H9 (cell line): ENCODE measurements at regions not wholly inside any gene's neighbourhood (a gene's known extent, or its start where the extent isn't known, plus 50 kb on each side); places are given as distances from the start of the nearest gene placed in this dataset.

ENCODE experiments used
- DNase-seq: peaks from one replicate; pipeline ENCODE4 v3.0.0-alpha.2; 2017
- H2AFZ ChIP-seq: one replicate; pipeline ENCODE4 v1.6.1; 2013; ENCODE audit warnings: mild to moderate bottlenecking, low read length, control low read depth, moderate library complexity
- H2AK5ac ChIP-seq: 2 replicates; pipeline ENCODE4 v1.6.1; 2013; ENCODE audit warnings: low read length, control low read depth, mixed read lengths; ENCODE audit not compliant: insufficient read length
- H2BK120ac ChIP-seq: one replicate; pipeline ENCODE4 v1.6.1; 2013; ENCODE audit warnings: low read depth, mild to moderate bottlenecking, low read length, control low read depth, inconsistent platforms; ENCODE audit not compliant: poor library complexity, severe bottlenecking
- H2BK12ac ChIP-seq: 2 replicates; pipeline ENCODE4 v1.6.1; 2013; ENCODE audit warnings: low read length, control low read depth, mixed read lengths, low read depth; ENCODE audit not compliant: insufficient read length
- H2BK15ac ChIP-seq: 2 replicates; pipeline ENCODE4 v1.6.1; 2013; ENCODE audit warnings: low read depth, low read length, control low read depth
- H2BK20ac ChIP-seq: one replicate; pipeline ENCODE4 v1.6.1; 2013; ENCODE audit warnings: low read depth, mild to moderate bottlenecking, low read length, control low read depth, inconsistent platforms; ENCODE audit not compliant: poor library complexity, severe bottlenecking
- H2BK5ac ChIP-seq: 2 replicates; pipeline ENCODE4 v1.6.1; 2013; ENCODE audit warnings: low read length, control low read depth, mixed read lengths; ENCODE audit not compliant: insufficient read length
- H3K14ac ChIP-seq: 2 replicates; pipeline ENCODE4 v1.6.1; 2013; ENCODE audit warnings: low read length, control low read depth; ENCODE audit not compliant: insufficient read depth
- H3K18ac ChIP-seq: 2 replicates; pipeline ENCODE4 v1.6.1; 2013; ENCODE audit warnings: low read depth, mild to moderate bottlenecking, mixed read lengths, low read length, control low read depth; ENCODE audit not compliant: insufficient read length
- H3K23ac ChIP-seq: 2 replicates; pipeline ENCODE4 v1.6.1; 2013; ENCODE audit warnings: low read length, control low read depth, mixed read lengths, low read depth; ENCODE audit not compliant: insufficient read length
- H3K23me2 ChIP-seq: 2 replicates; pipeline ENCODE4 v1.6.1; 2013; ENCODE audit warnings: low read depth, mild to moderate bottlenecking, mixed read lengths, low read length, control low read depth; ENCODE audit not compliant: insufficient read length, poor library complexity, severe bottlenecking
- H3K27ac ChIP-seq: 2 replicates; pipeline ENCODE4 v1.5.1; 2013; ENCODE audit warnings: low read length, control low read depth, mixed read lengths, low read depth; ENCODE audit not compliant: insufficient read length
- H3K27me3 ChIP-seq: 2 replicates; pipeline ENCODE4 v1.6.1; 2013; ENCODE audit warnings: low read length, control low read depth, inconsistent platforms; ENCODE audit not compliant: insufficient read depth
- H3K4ac ChIP-seq: 2 replicates; pipeline ENCODE4 v1.6.1; 2013; ENCODE audit warnings: low read depth, mild to moderate bottlenecking, control low read depth, inconsistent platforms, low read length, moderate library complexity
- H3K4me1 ChIP-seq: 2 replicates; pipeline ENCODE4 v1.6.1; 2013; ENCODE audit warnings: low read length, control low read depth, inconsistent platforms; ENCODE audit not compliant: insufficient read depth
- H3K4me2 ChIP-seq: 2 replicates; pipeline ENCODE4 v1.6.1; 2013; ENCODE audit warnings: low read length, control low read depth, mixed read lengths; ENCODE audit not compliant: insufficient read length, insufficient read depth
- H3K56ac ChIP-seq: 2 replicates; pipeline ENCODE4 v1.6.1; 2013; ENCODE audit warnings: low read depth, mild to moderate bottlenecking, mixed read lengths, low read length, control low read depth; ENCODE audit not compliant: insufficient read length
- H3K79me1 ChIP-seq: 2 replicates; pipeline ENCODE4 v1.6.1; 2013; ENCODE audit warnings: low read depth, mild to moderate bottlenecking, moderate library complexity, low read length, control low read depth, inconsistent platforms; ENCODE audit not compliant: insufficient read depth, poor library complexity, severe bottlenecking
- H3K79me2 ChIP-seq: 2 replicates; pipeline ENCODE4 v1.6.1; 2013; ENCODE audit warnings: low read length, control low read depth, inconsistent platforms; ENCODE audit not compliant: insufficient read depth
- H3K9ac ChIP-seq: 2 replicates; pipeline ENCODE4 v1.6.1; 2013; ENCODE audit warnings: low read length, control low read depth, mixed read lengths; ENCODE audit not compliant: insufficient read length; ENCODE audit errors: extremely low read depth
- H3K9me3 ChIP-seq: one replicate; pipeline ENCODE4 v1.6.1; 2013; ENCODE audit warnings: low read depth, low read length, inconsistent platforms; ENCODE audit not compliant: control insufficient read depth
- H3T11ph ChIP-seq: one replicate; pipeline ENCODE4 v1.6.1; 2013; ENCODE audit warnings: mild to moderate bottlenecking, low read length, control low read depth, inconsistent platforms
- H4K20me1 ChIP-seq: one replicate; pipeline ENCODE4 v1.6.1; 2013; ENCODE audit not compliant: control insufficient read depth, insufficient read length, insufficient read depth
- H4K5ac ChIP-seq: 2 replicates; pipeline ENCODE4 v1.6.1; 2013; ENCODE audit warnings: low read depth, mild to moderate bottlenecking, mixed read lengths, low read length, control low read depth; ENCODE audit not compliant: insufficient read length
- H4K8ac ChIP-seq: replicated peaks from 2 replicates; pipeline ENCODE4 v1.6.1; 2013; ENCODE audit warnings: low read length, control low read depth, mixed read lengths, low read depth; ENCODE audit not compliant: insufficient read length
- H4K91ac ChIP-seq: 2 replicates; pipeline ENCODE4 v1.6.1; 2013; ENCODE audit warnings: low read depth, mild to moderate bottlenecking, moderate library complexity, mixed read lengths, low read length, control low read depth; ENCODE audit not compliant: insufficient read length
- H3K27ac Mint-ChIP-seq, 3 experiments: 2 replicates in 2 of 3; 3 replicates in 1 of 3; pipeline ENCODE4 v1.8.0; 2020 to 2021; ENCODE audit warnings: mixed read lengths in 3 of 3, mild to moderate bottlenecking in 1 of 3, moderate library complexity in 1 of 3
- H3K27me3 Mint-ChIP-seq: 2 replicates; pipeline ENCODE4 v1.8.0; 2021; ENCODE audit warnings: low read depth, mild to moderate bottlenecking, moderate library complexity, mixed read lengths
- H3K36me3 Mint-ChIP-seq, 3 experiments: 2 replicates in 2 of 3; 3 replicates in 1 of 3; pipeline ENCODE4 v1.8.0; 2020 to 2021; ENCODE audit warnings: low read depth in 3 of 3, mixed read lengths in 3 of 3; ENCODE audit not compliant: insufficient read depth in 1 of 3
- H3K4me1 Mint-ChIP-seq, 2 experiments: 2 replicates each; pipeline ENCODE4 v1.8.0; 2020; ENCODE audit warnings: mixed read lengths in 2 of 2
- H3K4me3 Mint-ChIP-seq, 2 experiments: 2 replicates in 1 of 2; 3 replicates in 1 of 2; pipeline ENCODE4 v1.8.0; 2020 to 2021; ENCODE audit warnings: mild to moderate bottlenecking in 2 of 2, mixed read lengths in 2 of 2, moderate library complexity in 1 of 2
- H3K9me3 Mint-ChIP-seq, 2 experiments: 2 replicates in 1 of 2; 3 replicates in 1 of 2; pipeline ENCODE4 v1.8.0; 2020; ENCODE audit warnings: mild to moderate bottlenecking in 2 of 2, mixed read lengths in 2 of 2, moderate library complexity in 1 of 2
- CTCF ChIP-seq: fragments of 200-600 bp; sonication (generic); conservative IDR thresholded peaks from 3 replicates; pipeline ENCODE4 v1.8.0; 2021; ENCODE audit warnings: antibody characterized with exemption, mild to moderate bottlenecking

GRCh38 chr3:88291486-88291885 lies 141.7 kb downstream of the C3orf38 start:
- peaks cover 0 to 9% (median 3%) of the 10 kb centered on the region in 3 experiments; a peak in 3 of 7 replicates for H3K36me3 Mint-ChIP-seq
- peaks cover 4 to 9% of the 10 kb centered on the region in 2 experiments; a peak in 4 of 5 replicates for H3K9me3 Mint-ChIP-seq
- no peak overlapping the region for H3K4me3 Mint-ChIP-seq

More at GRCh38 chr3:88291486-88291885, 141.7 kb downstream of the C3orf38 start:
- H4K20me1 ChIP-seq: no peaks in the 10 kb centered on the region
- no peak for DNase-seq
- H3K4ac ChIP-seq: no peak overlapping the region
- H2BK15ac ChIP-seq: no peak overlapping the region
- H2AFZ ChIP-seq: no peak overlapping the region
- no peaks in the 10 kb centered on the region for H3K27me3 Mint-ChIP-seq
- H2BK12ac ChIP-seq: no peak overlapping the region
- H3K4me1 Mint-ChIP-seq: no peaks in the 10 kb centered on the region
- H2AK5ac ChIP-seq: no peak overlapping the region
- no peak overlapping the region for H2BK20ac ChIP-seq
- no peak overlapping the region for H2BK5ac ChIP-seq
- no peak overlapping the region for H4K8ac ChIP-seq
- TF ChIP-seq CTCF: no peak
- H3K14ac ChIP-seq: no peak overlapping the region
- no peaks in the 10 kb centered on the region for H3K23me2 ChIP-seq
- H3K27me3 ChIP-seq: no peaks in the 10 kb centered on the region
- no peak overlapping the region for H2BK120ac ChIP-seq
- H3K9me3 ChIP-seq: no peaks in the 10 kb centered on the region
- no peak overlapping the region for H4K91ac ChIP-seq
- H3K27ac ChIP-seq: no peak overlapping the region
- no peaks in the 10 kb centered on the region for H3K4me1 ChIP-seq
- H3K79me1 ChIP-seq: no peaks in the 10 kb centered on the region
- H4K5ac ChIP-seq: no peak overlapping the region
- H3K56ac ChIP-seq: no peak overlapping the region
- no peaks in the 10 kb centered on the region for H3K79me2 ChIP-seq
- H3K4me2 ChIP-seq: no peak overlapping the region
- H3T11ph ChIP-seq: no peak overlapping the region
- no peak overlapping the region for H3K9ac ChIP-seq
- H3K18ac ChIP-seq: no peak overlapping the region
- H3K23ac ChIP-seq: no peak overlapping the region
- no peak overlapping the region for H3K27ac Mint-ChIP-seq
